Heart right ventricle (tissue), 16 donors: ENCODE measurements at regions not wholly inside any gene's neighbourhood (a gene's known extent, or its start where the extent isn't known, plus 50 kb on each side); places are given as distances from the start of the nearest gene placed in this dataset.

Experiments
- ATAC-seq, 8 donors: fragments of 200-7000 bp; cut with Tn5 transposase; one replicate each; pipeline ENCODE4 v1.9.1; 2020; ENCODE audit warnings: mild to moderate bottlenecking in 8 of 8, moderate library complexity in 8 of 8, moderate number of reproducible peaks in 1 of 8
- DNase-seq, 2 donors: peaks; one replicate each; pipeline ENCODE4 v3.0.0-alpha.2; 2020
- H3K27ac ChIP-seq, 10 donors: fragments of 200-600 bp; sonication (generic) in 2 of 10; one replicate each; pipeline versions ENCODE4 v1.5.0 to v1.8.0; 2020 to 2022; ENCODE audit warnings: mild to moderate bottlenecking in 3 of 10
- H3K27me3 ChIP-seq, 7 donors: fragments of 200-600 bp; one replicate each; pipeline ENCODE4 v1.8.0; 2021 to 2022; ENCODE audit warnings: mild to moderate bottlenecking in 2 of 7
- H3K36me3 ChIP-seq, 9 donors: fragments of 200-600 bp; sonication (generic) in 1 of 9; one replicate each; pipeline versions ENCODE4 v1.5.0 to v1.8.0; 2020 to 2022; ENCODE audit warnings: mild to moderate bottlenecking in 2 of 9
- H3K4me1 ChIP-seq, 9 donors: fragments of 200-600 bp; sonication (generic) in 1 of 9; one replicate each; pipeline versions ENCODE4 v1.5.0 to v1.8.0; 2020 to 2022; ENCODE audit warnings: mild to moderate bottlenecking in 4 of 9
- H3K4me3 ChIP-seq, 10 donors: fragments of 200-600 bp; sonication (generic) in 2 of 10; one replicate each; pipeline versions ENCODE4 v1.5.0 to v1.8.0; 2020 to 2022; ENCODE audit warnings: mild to moderate bottlenecking in 7 of 10, moderate library complexity in 2 of 10
- H3K9me3 ChIP-seq, 11 donors: fragments of 200-600 bp in 10 of 11; sonication (generic) in 2 of 11; one replicate each; pipeline versions ENCODE4 v1.5.0 to v1.8.0; 2013 to 2022; ENCODE audit warnings: mild to moderate bottlenecking in 2 of 11, control low read depth in 1 of 11, moderate library complexity in 1 of 11
- WGBS, 2 donors: extraction: QIAGEN DNeasy Blood & Tissue Kit; methylation state at CpG; one replicate each; pipeline ENCODE4 v1.1.7; 2013; ENCODE audit warnings: inconsistent platforms in 1 of 2; 5-methylcytosine and 5-hydroxymethylcytosine counted together
- intact Hi-C, 10 donors: fragments of 100-400 bp; cut with DNase I; formaldehyde crosslinking; loops; one replicate each; pipeline versions ENCODE4 v1.11.1 to v1.14.2; 2022
- TF ChIP-seq, protein P1 (sequence below), 9 donors: fragments of 200-600 bp; sonication (generic) in 2 of 9; IDR thresholded peaks; one replicate each; pipeline versions ENCODE4 v1.5.0 to v1.8.0; 2021 to 2022; ENCODE audit warnings: antibody characterized with exemption in 9 of 9, mild to moderate bottlenecking in 5 of 9, moderate library complexity in 1 of 9
- donor health status: Arrhythmogenic right ventricular cardiomyopathy.
- donor health status: ischemic (EF 13 %, LVEDD 7.1; RV severe dilation, severe dysfunction).
- donor health status: healthy with polysubstance abuse.
- donor health status: DM: no; HTN: yes; CAD: no.
- donor health status: DM: no; HTN: no; CAD: no.
- donor health status: ischemic (EF 25% LVEDD 6.9; RV normal size, moderate dysfunction).
- donor health status: ischemic (EF 25% LVEDD 5.7; RV mildly dilated, moderate dysfunction).
- donor health status: healthy.
- donor health status: DM: yes; HTN: yes; CAD: no.
- donor health status: Ischemic cardiomyopathy.
- donor health status: ischemic (EF 35%, LVEDD 5.7; RV mildly dilated, moderate dysfunction).
- donor health status: nonischemic (EF 11% LVEDD 7.7; RV severe dilation, severe dysfunction).
- donor health status: DM: yes; HTN: yes; CAD: no.
- donor health status: PGD.
- donor health status: ischemic (EF 29% LVEDD 5.4; RV normal size, mild dysfunction).
- donor health status: nonischemic (EF 23%, LVEDD 6.1; RV moderate dilation, normal function).

DNA sequence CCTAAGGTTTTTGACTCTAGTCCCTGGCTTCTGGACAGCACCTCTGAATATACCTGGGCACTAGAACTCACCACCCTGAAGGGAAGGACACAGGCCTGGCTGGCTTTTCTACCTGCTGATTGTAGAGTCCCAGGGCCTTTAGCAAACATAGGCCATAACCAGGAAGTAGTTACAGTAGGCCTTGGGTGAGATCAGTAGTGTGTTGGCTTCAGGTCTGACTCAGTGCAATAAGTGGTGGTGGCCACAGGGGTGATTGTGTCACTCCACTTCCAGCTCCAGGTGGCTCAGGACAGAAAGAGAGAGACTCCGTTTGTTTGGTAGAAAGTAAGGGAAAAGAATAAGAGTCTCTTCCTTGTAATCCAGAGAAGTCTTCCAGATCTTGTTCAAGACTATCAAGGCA, 101.7 kb upstream of the LGALSL start:
- peaks cover 0 to 15% (median 3%) of the 10 kb centered on the region in 7 donors for H3K27me3 ChIP-seq
- WGBS, 2 donors = 91 to 93% methylated on average over 1 of the region's 1 CpG
- ATAC-seq = no peak
- DNase-seq = no peak
- H3K27ac ChIP-seq = no peak overlapping the region
- no peaks in the 10 kb centered on the region for H3K36me3 ChIP-seq
- intact Hi-C loops = no loop called here
- TF ChIP-seq, protein P1, sequence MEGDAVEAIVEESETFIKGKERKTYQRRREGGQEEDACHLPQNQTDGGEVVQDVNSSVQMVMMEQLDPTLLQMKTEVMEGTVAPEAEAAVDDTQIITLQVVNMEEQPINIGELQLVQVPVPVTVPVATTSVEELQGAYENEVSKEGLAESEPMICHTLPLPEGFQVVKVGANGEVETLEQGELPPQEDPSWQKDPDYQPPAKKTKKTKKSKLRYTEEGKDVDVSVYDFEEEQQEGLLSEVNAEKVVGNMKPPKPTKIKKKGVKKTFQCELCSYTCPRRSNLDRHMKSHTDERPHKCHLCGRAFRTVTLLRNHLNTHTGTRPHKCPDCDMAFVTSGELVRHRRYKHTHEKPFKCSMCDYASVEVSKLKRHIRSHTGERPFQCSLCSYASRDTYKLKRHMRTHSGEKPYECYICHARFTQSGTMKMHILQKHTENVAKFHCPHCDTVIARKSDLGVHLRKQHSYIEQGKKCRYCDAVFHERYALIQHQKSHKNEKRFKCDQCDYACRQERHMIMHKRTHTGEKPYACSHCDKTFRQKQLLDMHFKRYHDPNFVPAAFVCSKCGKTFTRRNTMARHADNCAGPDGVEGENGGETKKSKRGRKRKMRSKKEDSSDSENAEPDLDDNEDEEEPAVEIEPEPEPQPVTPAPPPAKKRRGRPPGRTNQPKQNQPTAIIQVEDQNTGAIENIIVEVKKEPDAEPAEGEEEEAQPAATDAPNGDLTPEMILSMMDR (IDR thresholded peaks at IDR 0.05) = no peak
- no peak overlapping the region for H3K4me3 ChIP-seq
- peaks cover 0 to 9% (median 0%) of the 10 kb centered on the region in 9 donors for H3K4me1 ChIP-seq
- peaks cover 0 to 16% (median 0%) of the 10 kb centered on the region in 11 donors for H3K9me3 ChIP-seq

DNA sequence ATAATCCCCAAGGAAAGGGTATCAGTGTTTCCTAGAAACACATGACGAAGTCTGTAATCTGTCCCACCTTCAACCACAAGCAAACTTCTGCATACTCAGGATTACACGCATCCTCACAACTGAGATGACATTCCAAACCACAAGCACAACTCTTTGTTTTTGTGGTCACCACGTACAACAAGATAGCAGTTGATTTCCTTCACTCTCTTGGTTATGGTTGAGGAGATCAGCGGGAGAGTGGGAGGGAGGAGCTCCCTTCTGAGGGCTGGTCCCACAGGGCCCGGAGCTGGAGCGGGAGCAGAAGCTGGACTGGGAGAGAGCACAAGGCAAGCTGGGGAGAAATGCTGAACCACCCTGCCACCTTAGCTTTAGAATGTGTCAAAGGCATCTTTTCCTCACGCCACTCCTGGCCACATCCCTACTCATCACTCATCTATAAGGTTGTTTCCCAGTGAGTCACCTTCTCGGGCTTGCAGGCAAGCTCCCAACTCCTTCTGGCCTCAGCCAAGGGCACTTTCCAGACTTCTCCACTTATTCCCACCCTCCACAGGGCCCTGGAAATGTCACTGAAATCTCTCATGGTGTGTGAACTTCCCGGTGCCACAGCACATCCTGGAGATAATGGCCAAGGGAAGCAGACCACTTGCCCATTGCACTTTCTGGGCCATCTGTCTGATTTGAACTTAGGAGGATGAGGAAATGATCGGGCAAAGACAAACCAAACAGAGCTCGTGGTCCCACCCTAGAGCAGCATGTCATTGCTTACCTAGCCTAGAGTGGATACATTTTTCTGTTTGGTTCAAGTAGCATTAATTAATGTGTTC, 98.9 kb upstream of the LGALSL start:
- peaks cover 0 to 38% (median 4%) of the 10 kb centered on the region in 7 donors for H3K27me3 ChIP-seq
- WGBS, 2 donors = 63 to 64% methylated on average over 11 of the region's 11 CpGs
- H3K9me3 ChIP-seq = peaks cover 0 to 16% (median 0%) of the 10 kb centered on the region in 11 donors
- no peaks in the 10 kb centered on the region for H3K36me3 ChIP-seq
- DNase-seq = no peak
- no peak overlapping the region for H3K4me3 ChIP-seq
- H3K4me1 ChIP-seq = peaks cover 0 to 15% (median 3%) of the 10 kb centered on the region in 9 donors
- intact Hi-C loops = no loop called here
- ATAC-seq = no peak
- TF ChIP-seq, protein P1 (IDR thresholded peaks at IDR 0.05) = no peak
- H3K27ac ChIP-seq = no peak overlapping the region

DNA sequence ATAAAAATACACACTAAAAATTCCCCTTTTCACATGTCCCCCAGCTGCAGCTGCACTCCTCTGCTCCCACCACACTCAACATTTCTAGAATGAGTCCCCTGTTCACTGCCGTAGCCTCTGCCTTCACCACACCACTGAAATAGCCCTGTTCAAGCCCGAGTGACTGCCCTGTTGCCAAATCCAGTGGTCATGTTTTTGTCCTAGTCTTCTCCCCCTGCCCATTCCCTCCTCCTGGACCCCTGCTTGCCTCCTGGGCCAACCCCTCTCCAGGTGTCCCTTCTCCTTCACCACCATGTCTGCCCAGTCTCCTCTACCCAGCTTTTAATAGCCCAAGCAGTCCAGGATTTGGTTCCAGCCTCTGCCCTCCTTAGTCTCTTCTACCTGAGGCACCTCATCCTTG, 97.1 kb upstream of the LGALSL start:
- intact Hi-C loops = no loop called here
- no peaks in the 10 kb centered on the region for H3K36me3 ChIP-seq

DNA sequence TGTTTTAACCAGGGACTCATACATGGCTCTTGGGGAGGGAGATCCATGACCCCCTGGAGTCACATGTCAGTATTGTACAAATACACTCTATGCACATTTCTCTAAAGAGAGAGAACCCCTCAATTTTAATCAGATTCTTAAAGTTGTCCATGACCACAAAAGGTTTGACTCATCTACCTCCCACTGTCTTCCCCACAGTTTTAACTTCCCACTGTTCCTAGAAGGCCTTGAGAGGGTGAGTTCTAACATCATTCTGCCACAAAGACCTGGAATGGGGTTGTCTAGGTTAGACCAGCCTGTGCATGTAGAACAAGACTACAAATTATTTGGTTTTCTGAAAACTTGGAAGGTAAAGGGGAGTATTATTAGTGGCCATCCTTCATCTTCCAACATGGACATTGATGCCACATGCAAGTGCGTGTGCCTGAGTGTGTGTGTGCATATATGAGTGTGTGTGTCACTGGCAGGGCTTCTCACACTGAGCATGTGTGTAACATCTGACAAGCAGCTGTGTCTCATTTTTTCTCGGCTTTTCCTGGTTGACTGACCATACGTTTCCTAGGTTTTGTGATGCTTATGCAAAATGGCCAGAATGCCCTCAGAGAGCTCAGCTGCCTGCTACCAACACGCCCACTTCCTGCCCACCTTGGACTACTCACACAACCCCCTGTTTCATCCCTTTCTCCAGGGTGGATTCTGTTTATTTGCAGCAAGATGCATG, 94.6 kb upstream of the LGALSL start:
- H3K27me3 ChIP-seq = peaks cover 0 to 71% (median 8%) of the 10 kb centered on the region in 7 donors
- no peak for ATAC-seq
- no peaks in the 10 kb centered on the region for H3K9me3 ChIP-seq
- H3K4me3 ChIP-seq = no peak overlapping the region
- TF ChIP-seq, protein P1 (IDR thresholded peaks at IDR 0.05) = no peak
- intact Hi-C loops = no loop called here
- H3K27ac ChIP-seq = no peak overlapping the region
- WGBS, 2 donors = 70 to 74% methylated on average over 4 of the region's 4 CpGs
- DNase-seq = no peak
- H3K36me3 ChIP-seq = no peaks in the 10 kb centered on the region
- peaks cover 0 to 22% (median 3%) of the 10 kb centered on the region in 9 donors for H3K4me1 ChIP-seq

More for the DNA sequence above, 97.1 kb upstream of the LGALSL start:
- Histone ChIP-seq H3K9me3 (peaks cover 0 to 16% (median 0%) of the 10 kb centered on the region in 11 donors), H3K27ac (no peak overlapping the region), H3K27me3 (peaks cover 0 to 49% (median 4%) of the 10 kb centered on the region in 7 donors), H3K4me1 (peaks cover 0 to 22% (median 3%) of the 10 kb centered on the region in 9 donors), H3K4me3 (no peak overlapping the region)
- DNase-seq (no peak), ATAC-seq (no peak)
- TF ChIP-seq, protein P1 (IDR thresholded peaks at IDR 0.05) = no peak
- WGBS, 2 donors = 80 to 83% methylated on average over 2 of the region's 2 CpGs
